ENCODE measurements at regions not wholly inside any gene's neighbourhood (a gene's known extent, or its start where the extent isn't known, plus 50 kb on each side); places are given as distances from the start of the nearest gene placed in this dataset.

DNA sequence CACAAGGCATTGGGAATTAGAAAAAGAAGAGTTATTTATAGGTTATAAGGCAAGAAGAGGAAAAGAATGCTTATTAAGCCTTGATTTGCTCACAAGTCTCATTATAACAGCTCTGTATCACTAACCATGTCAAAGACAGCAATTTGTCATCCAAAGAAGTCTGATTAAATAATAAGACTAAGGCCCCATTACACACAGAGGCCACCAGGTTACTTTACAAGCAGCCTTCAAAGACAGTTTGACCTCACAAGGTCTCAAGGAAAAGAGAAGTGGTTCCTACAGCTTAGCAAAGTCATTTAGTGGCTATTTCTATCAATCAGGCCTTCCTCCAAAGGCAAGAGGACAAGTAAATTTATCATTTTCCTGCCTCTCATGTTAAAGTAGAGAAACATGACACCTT lies 188.5 kb downstream of the MBD2 start:
- ATAC-seq: no peak
- H3K9me3 ChIP-seq: no peaks in the 10 kb centered on the region

DNA sequence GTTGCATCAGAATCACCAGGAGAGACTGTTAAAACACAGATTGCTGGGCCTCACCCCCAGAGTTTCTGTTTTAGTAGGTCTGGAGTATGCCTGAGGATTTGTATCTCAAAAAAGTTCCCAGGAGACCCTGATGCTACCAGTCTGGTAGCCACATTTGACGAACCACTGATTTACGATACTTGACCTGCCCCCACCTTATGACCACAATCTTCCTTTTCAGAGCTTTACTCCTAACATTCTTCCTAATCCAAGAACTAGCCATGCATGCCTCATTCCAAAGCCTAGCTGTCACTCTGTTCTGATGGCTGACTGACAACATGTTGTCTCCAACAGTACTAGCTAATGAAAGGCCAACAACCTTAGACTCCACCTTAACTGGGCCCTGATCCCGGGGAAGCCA lies 191.4 kb downstream of the MBD2 start:
- H3K27ac ChIP-seq: no peak overlapping the region
- no peak overlapping the region for H3K4me3 ChIP-seq
- H3K4me1 ChIP-seq: no peaks in the 10 kb centered on the region
- ATAC-seq: no peak
- no peaks in the 10 kb centered on the region for H3K27me3 ChIP-seq
- no peaks in the 10 kb centered on the region for H3K9me3 ChIP-seq
- H3K36me3 ChIP-seq: no peaks in the 10 kb centered on the region
- 79 to 82% methylated on average over 2 to 3 of the region's 3 CpGs for WGBS, 2 donors (ENCODE audit: low coverage in 1 of 2)
- no peak for TF ChIP-seq EP300 (IDR thresholded peaks at IDR 0.05)
- no peak for TF ChIP-seq POLR2AphosphoS5 (IDR thresholded peaks at IDR 0.05)
- TF ChIP-seq, protein P1, sequence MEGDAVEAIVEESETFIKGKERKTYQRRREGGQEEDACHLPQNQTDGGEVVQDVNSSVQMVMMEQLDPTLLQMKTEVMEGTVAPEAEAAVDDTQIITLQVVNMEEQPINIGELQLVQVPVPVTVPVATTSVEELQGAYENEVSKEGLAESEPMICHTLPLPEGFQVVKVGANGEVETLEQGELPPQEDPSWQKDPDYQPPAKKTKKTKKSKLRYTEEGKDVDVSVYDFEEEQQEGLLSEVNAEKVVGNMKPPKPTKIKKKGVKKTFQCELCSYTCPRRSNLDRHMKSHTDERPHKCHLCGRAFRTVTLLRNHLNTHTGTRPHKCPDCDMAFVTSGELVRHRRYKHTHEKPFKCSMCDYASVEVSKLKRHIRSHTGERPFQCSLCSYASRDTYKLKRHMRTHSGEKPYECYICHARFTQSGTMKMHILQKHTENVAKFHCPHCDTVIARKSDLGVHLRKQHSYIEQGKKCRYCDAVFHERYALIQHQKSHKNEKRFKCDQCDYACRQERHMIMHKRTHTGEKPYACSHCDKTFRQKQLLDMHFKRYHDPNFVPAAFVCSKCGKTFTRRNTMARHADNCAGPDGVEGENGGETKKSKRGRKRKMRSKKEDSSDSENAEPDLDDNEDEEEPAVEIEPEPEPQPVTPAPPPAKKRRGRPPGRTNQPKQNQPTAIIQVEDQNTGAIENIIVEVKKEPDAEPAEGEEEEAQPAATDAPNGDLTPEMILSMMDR (IDR thresholded peaks at IDR 0.05): no peak
- no peak for TF ChIP-seq POLR2A (IDR thresholded peaks at IDR 0.05)

More for the DNA sequence above, 188.5 kb downstream of the MBD2 start:
- TF ChIP-seq, protein P1 (IDR thresholded peaks at IDR 0.05): no peak
- TF ChIP-seq POLR2AphosphoS5 (IDR thresholded peaks at IDR 0.05): no peak
- TF ChIP-seq POLR2A (IDR thresholded peaks at IDR 0.05): no peak
- TF ChIP-seq EP300 (IDR thresholded peaks at IDR 0.05): no peak
- Histone ChIP-seq H3K27ac (no peak overlapping the region), H3K4me1 (no peaks in the 10 kb centered on the region), H3K4me3 (no peak overlapping the region), H3K27me3 (no peaks in the 10 kb centered on the region), H3K36me3 (no peaks in the 10 kb centered on the region)

DNA sequence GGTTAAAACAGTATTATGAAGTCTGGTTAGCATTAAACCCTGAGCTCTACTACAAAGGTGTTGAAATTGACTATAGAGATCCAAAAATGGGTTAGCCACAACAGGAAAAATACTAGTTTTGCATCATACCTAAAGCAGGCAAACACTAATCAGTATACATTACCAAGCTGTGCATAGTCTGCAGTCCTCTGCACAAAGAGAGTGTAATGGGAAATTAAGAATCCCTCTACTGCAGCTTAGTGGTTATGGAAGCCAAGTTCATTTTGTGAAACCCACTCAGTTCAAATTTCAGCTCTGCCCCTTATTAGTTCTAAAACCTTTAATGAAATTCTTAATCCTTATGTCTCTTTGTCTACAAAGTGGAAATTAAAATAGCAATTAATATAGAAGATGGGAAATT lies 192.1 kb downstream of the MBD2 start:
- H3K4me3 ChIP-seq: no peak overlapping the region
- H3K9me3 ChIP-seq: no peaks in the 10 kb centered on the region
- H3K27ac ChIP-seq: no peak overlapping the region
- TF ChIP-seq POLR2A (IDR thresholded peaks at IDR 0.05): no peak
- TF ChIP-seq POLR2AphosphoS5 (IDR thresholded peaks at IDR 0.05): no peak
- no peak for TF ChIP-seq EP300 (IDR thresholded peaks at IDR 0.05)
- TF ChIP-seq, protein P1 (IDR thresholded peaks at IDR 0.05): no peak
- H3K27me3 ChIP-seq: no peaks in the 10 kb centered on the region
- H3K36me3 ChIP-seq: no peaks in the 10 kb centered on the region
- ATAC-seq: no peak
- H3K4me1 ChIP-seq: no peaks in the 10 kb centered on the region

DNA sequence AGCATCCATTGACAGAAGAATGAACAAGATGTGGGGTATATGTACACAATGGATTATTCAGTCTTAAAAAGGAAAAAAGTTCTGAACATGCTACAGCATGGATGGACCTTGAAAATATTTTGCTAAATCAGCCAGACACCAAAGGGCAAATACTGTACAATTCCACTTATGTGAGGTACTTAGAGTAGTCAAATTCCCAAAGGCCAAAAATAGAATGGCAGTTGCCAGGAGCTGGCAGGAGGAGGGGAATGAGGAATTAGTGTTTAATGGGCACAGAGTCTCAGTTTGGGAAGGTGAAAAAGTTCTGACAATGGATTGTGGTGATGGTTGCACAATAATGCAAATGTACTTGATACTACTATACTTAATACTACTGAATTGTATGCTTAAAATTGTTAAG lies 193.2 kb downstream of the MBD2 start:
- no peaks in the 10 kb centered on the region for H3K27me3 ChIP-seq
- no peak for ATAC-seq
- H3K4me3 ChIP-seq: no peak overlapping the region
- H3K27ac ChIP-seq: no peak overlapping the region
- TF ChIP-seq, protein P1 (IDR thresholded peaks at IDR 0.05): no peak
- TF ChIP-seq EP300 (IDR thresholded peaks at IDR 0.05): no peak
- no peak for TF ChIP-seq POLR2AphosphoS5 (IDR thresholded peaks at IDR 0.05)
- no peak for TF ChIP-seq POLR2A (IDR thresholded peaks at IDR 0.05)
- no peaks in the 10 kb centered on the region for H3K9me3 ChIP-seq
- H3K36me3 ChIP-seq: no peaks in the 10 kb centered on the region
- H3K4me1 ChIP-seq: no peaks in the 10 kb centered on the region

DNA sequence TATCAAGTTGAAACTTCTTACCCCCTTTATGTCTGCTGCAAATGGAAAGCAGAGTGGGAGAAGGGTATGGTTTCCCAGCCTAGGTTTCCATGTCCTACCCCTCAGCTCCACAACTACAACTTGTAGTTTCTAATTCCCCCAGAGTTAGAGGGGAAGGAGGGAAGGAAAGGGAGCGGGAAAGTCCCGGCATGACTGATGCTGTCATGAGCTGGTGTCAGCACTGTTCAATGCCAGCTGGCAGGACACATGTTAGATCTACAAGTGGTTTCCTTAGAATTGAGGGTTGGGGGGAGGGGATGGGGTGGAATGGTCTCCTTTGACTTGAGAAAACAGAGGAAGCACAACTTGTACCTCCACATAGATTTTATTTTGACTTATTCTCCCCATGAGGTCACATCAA lies 194.0 kb downstream of the MBD2 start:
- H3K27ac ChIP-seq: no peak overlapping the region
- ATAC-seq: no peak

More for the DNA sequence above, 194.0 kb downstream of the MBD2 start:
- WGBS, 2 donors (ENCODE audit: low coverage in 1 of 2): 79 to 100% methylated on average over 2 of the region's 2 CpGs
- H3K9me3 ChIP-seq: no peaks in the 10 kb centered on the region
- H3K4me3 ChIP-seq: no peak overlapping the region
- no peaks in the 10 kb centered on the region for H3K27me3 ChIP-seq
- no peak for TF ChIP-seq POLR2A (IDR thresholded peaks at IDR 0.05)
- no peak for TF ChIP-seq EP300 (IDR thresholded peaks at IDR 0.05)
- no peak for TF ChIP-seq POLR2AphosphoS5 (IDR thresholded peaks at IDR 0.05)
- TF ChIP-seq, protein P1 (IDR thresholded peaks at IDR 0.05): no peak
- no peaks in the 10 kb centered on the region for H3K36me3 ChIP-seq
- H3K4me1 ChIP-seq: no peaks in the 10 kb centered on the region
